IgD-negative memory B cell (primary cell): ENCODE measurements at regions not wholly inside any gene's neighbourhood (a gene's known extent, or its start where the extent isn't known, plus 50 kb on each side); places are given as distances from the start of the nearest gene placed in this dataset.
"Not testable (repeated sequence)": the region's sequence is repeated elsewhere in the genome, so short reads cannot be mapped to it uniquely, and the experiment has no call there.

ENCODE experiments used
- H3K27ac Mint-ChIP-seq, 3 donors: one replicate each; pipeline ENCODE4 v1.8.0; 2020 to 2022; ENCODE audit warnings: mild to moderate bottlenecking in 3 of 3, mixed read lengths in 3 of 3, moderate library complexity in 1 of 3
- H3K27me3 Mint-ChIP-seq: one replicate; pipeline ENCODE4 v1.8.0; 2021; ENCODE audit warnings: mixed read lengths
- H3K36me3 Mint-ChIP-seq: one replicate; pipeline ENCODE4 v1.8.0; 2020; ENCODE audit warnings: mild to moderate bottlenecking, mixed read lengths
- H3K4me1 Mint-ChIP-seq, 3 donors: one replicate each; pipeline ENCODE4 v1.8.0; 2020 to 2022; ENCODE audit warnings: mixed read lengths in 3 of 3, mild to moderate bottlenecking in 1 of 3
- H3K4me3 Mint-ChIP-seq, 4 donors: one replicate each; pipeline ENCODE4 v1.8.0; 2020 to 2022; ENCODE audit warnings: mild to moderate bottlenecking in 4 of 4, mixed read lengths in 4 of 4, moderate library complexity in 3 of 4
- H3K9me3 Mint-ChIP-seq, 3 donors: one replicate each; pipeline ENCODE4 v1.8.0; 2020 to 2021; ENCODE audit warnings: mixed read lengths in 3 of 3, mild to moderate bottlenecking in 1 of 3

GRCh38 chr21:36207577-36208320 is 51.1 kb downstream of the DOP1B start:
- Mint-ChIP-seq H3K9me3 (no peaks in the 10 kb centered on the region), H3K36me3 (peaks cover 9% of the 10 kb centered on the region), H3K27me3 (no peaks in the 10 kb centered on the region), H3K27ac (peak overlapping the region in 1 of 3 donors; percentile 95), H3K4me3 (no peak overlapping the region), H3K4me1 (peaks cover 0 to 10% (median 4%) of the 10 kb centered on the region in 3 donors)

- H3K27me3 Mint-ChIP-seq = no peaks in the 10 kb centered on the region
- H3K27ac Mint-ChIP-seq = no peak overlapping the region
- H3K9me3 Mint-ChIP-seq = no peaks in the 10 kb centered on the region
- H3K4me1 Mint-ChIP-seq = peaks cover 0 to 6% (median 4%) of the 10 kb centered on the region in 3 donors
- H3K4me3 Mint-ChIP-seq = peak overlapping the region in 1 of 4 donors; percentile 6
- H3K36me3 Mint-ChIP-seq = peaks cover 6% of the 10 kb centered on the region
Measured at GRCh38 chr21:36208326-36209013, 51.8 kb downstream of the DOP1B start.

DNA sequence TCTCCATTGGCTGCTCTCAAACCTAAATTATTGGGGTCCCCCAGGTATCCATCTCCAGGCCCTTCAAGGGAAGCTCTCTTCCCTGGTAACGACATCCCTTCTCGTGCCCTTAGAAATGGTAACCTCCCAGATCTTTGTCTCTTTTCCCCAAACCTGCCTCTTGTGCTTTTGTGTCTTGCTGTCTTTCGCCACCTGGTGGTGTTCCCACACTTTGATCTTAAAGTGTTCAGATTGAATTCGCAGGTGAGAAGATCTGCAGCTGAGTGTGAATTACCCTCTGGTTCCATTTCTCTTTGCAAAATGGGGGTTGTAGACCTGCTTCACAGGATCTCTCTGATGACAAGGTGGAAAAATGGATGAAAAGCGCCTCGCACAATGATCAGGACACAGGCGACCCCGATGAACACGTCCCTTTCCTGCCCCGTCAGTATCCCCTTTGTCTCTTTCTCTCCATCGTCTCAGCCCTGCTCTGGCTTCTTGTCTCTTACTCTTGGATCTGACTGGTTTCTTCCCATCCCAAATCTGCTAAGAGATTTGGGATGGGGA is 53.1 kb downstream of the DOP1B start:
- Mint-ChIP-seq H3K4me3 (no peak overlapping the region), H3K27ac (no peak overlapping the region)

GRCh38 chr21:36210779-36211659 is 54.4 kb downstream of the DOP1B start:
- Mint-ChIP-seq H3K36me3 (peaks cover 3% of the 10 kb centered on the region), H3K27ac (no peak overlapping the region), H3K9me3 (no peaks in the 10 kb centered on the region)

More for the DNA sequence above, 53.1 kb downstream of the DOP1B start:
- peaks cover 6% of the 10 kb centered on the region for H3K36me3 Mint-ChIP-seq
- peaks cover 0 to 6% (median 4%) of the 10 kb centered on the region in 3 donors for H3K4me1 Mint-ChIP-seq
- H3K9me3 Mint-ChIP-seq = no peaks in the 10 kb centered on the region
- H3K27me3 Mint-ChIP-seq = no peaks in the 10 kb centered on the region

GRCh38 chr21:36211660-36212512 is 55.3 kb downstream of the DOP1B start:
- no peak overlapping the region for H3K4me3 Mint-ChIP-seq

More at GRCh38 chr21:36210779-36211659, 54.4 kb downstream of the DOP1B start:
- H3K4me1 Mint-ChIP-seq = peaks cover 0 to 6% (median 2%) of the 10 kb centered on the region in 3 donors
- H3K27me3 Mint-ChIP-seq = no peaks in the 10 kb centered on the region
- no peak overlapping the region for H3K4me3 Mint-ChIP-seq

DNA sequence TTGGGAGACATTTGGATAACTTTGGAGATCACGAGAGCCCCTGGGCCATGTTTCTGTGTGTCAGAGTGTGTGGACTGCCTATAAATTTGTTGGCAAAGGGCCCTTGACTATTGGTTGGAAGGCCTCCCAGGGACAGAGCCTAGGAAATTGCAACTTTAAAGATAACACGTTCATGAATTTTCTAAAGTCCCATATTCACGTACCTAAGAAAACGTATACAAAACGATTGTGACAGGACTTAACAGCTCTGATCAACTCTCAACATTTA is 55.8 kb downstream of the DOP1B start:
- Mint-ChIP-seq H3K27ac (no peak overlapping the region), H3K9me3 (no peaks in the 10 kb centered on the region), H3K4me3 (no peak overlapping the region), H3K27me3 (no peaks in the 10 kb centered on the region), H3K36me3 (peaks cover 3% of the 10 kb centered on the region), H3K4me1 (peaks cover 0 to 6% (median 2%) of the 10 kb centered on the region in 3 donors)

More at GRCh38 chr21:36211660-36212512, 55.3 kb downstream of the DOP1B start:
- H3K4me1 Mint-ChIP-seq = peaks cover 0 to 6% (median 2%) of the 10 kb centered on the region in 3 donors
- H3K36me3 Mint-ChIP-seq = peaks cover 3% of the 10 kb centered on the region
- no peaks in the 10 kb centered on the region for H3K27me3 Mint-ChIP-seq
- H3K9me3 Mint-ChIP-seq = no peaks in the 10 kb centered on the region
- no peak overlapping the region for H3K27ac Mint-ChIP-seq

GRCh38 chr21:36214561-36214960 is 57.9 kb downstream of the DOP1B start:
- Mint-ChIP-seq H3K27me3 (no peaks in the 10 kb centered on the region), H3K9me3 (no peaks in the 10 kb centered on the region), H3K27ac (no peak overlapping the region), H3K36me3 (peaks cover 5% of the 10 kb centered on the region), H3K4me3 (no peak overlapping the region), H3K4me1 (peaks cover 0 to 5% (median under 1%) of the 10 kb centered on the region in 3 donors)

DNA sequence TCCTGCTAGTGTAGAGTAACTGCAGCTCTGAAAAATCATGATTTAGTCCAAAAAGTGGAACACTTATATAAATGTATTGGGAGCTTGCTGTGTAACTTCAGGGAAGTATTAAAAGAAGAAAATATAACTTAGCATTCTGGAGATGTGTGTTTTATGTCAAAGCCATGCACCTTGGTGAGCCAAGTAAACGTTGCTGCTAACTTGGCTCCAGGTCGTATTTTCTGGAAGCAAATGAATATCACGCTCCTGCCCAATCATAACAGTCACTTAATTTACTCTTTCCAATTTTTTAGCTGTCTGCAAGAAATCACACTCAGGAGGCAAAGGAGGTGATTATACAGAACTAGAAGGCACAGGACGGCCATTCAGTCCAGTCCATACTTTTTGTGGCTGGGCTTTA is 61.1 kb downstream of the DOP1B start:
- H3K9me3 Mint-ChIP-seq = no peaks in the 10 kb centered on the region
- peaks cover 4% of the 10 kb centered on the region for H3K36me3 Mint-ChIP-seq
- no peak overlapping the region for H3K4me3 Mint-ChIP-seq
- H3K27me3 Mint-ChIP-seq = no peaks in the 10 kb centered on the region
- no peak overlapping the region for H3K27ac Mint-ChIP-seq
- peaks cover 0 to 3% (median 0%) of the 10 kb centered on the region in 3 donors for H3K4me1 Mint-ChIP-seq

DNA sequence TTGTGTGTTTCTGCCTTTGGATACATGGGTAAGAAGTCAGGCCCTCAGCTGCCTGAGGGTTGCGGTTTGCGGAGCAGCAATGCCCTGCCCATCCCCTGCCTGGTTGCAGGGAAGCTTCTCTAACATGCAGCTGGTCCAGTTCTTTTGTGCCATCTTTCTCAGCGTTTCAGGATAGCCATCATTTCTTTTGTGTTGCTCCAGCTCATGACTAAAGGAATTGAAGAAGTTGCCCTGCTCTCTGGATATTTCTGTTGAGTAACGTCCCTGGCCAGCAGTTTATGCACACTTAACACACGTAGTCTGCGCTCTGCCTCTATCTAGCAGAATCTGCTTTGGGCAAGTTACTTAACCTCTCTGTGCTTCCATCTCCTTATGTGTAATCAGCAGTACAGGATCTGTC is 62.1 kb downstream of the DOP1B start:
- H3K36me3 Mint-ChIP-seq = peaks cover 6% of the 10 kb centered on the region
- H3K4me1 Mint-ChIP-seq = peaks cover 0 to 3% (median 0%) of the 10 kb centered on the region in 3 donors
- no peak overlapping the region for H3K27ac Mint-ChIP-seq

DNA sequence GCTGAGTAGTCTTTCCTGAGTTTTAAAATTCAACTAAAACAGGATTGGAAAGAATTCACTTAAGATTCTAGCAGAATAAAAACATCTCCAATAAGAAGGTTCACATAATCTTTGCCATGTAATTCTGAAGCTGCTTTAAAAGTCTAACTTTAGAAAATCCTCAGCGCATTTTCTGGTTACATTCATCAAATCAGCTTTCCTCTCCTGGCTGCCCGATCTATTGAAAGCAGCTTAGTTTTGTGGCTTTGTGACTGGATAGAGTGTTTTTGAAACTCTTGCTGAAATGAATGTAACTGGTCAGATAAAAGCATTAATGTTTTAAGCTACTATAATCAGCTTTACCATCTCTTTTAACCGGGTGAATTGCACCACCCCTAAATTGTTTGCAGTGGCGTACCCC is 66.8 kb downstream of the DOP1B start:
- no peak overlapping the region for H3K4me3 Mint-ChIP-seq
- H3K36me3 Mint-ChIP-seq = peaks cover 9% of the 10 kb centered on the region
- no peak overlapping the region for H3K27ac Mint-ChIP-seq
- no peaks in the 10 kb centered on the region for H3K27me3 Mint-ChIP-seq
- H3K9me3 Mint-ChIP-seq = no peaks in the 10 kb centered on the region
- H3K4me1 Mint-ChIP-seq = peaks cover 0 to 3% (median 0%) of the 10 kb centered on the region in 3 donors

More for the DNA sequence above, 62.1 kb downstream of the DOP1B start:
- Mint-ChIP-seq H3K4me3 (no peak overlapping the region), H3K9me3 (no peaks in the 10 kb centered on the region), H3K27me3 (no peaks in the 10 kb centered on the region)

DNA sequence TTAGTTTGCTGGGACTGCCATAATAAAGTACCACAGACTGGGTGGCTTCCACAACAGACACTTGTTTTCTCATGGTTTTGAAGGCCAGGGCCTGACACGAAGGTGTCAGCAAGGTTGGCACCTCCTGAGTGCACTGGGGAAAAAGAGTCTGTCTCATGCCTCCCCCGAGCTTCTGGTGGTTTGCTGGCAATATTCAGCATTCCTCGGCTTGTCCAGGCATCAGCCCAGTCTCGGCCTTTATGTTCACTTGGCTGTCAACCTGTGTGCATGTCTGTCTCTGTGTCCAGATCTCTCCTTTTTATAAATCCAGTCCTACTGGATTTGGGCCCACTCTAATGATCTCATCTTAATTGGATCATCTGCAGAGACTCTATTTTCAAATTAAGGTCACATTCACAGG is 72.6 kb downstream of the DOP1B start:
- H3K27ac Mint-ChIP-seq = peak overlapping the region in 1 of 3 donors; percentile 32
- peaks cover 13% of the 10 kb centered on the region for H3K36me3 Mint-ChIP-seq
- H3K4me3 Mint-ChIP-seq = no peak overlapping the region
- no peaks in the 10 kb centered on the region for H3K9me3 Mint-ChIP-seq
- H3K27me3 Mint-ChIP-seq = no peaks in the 10 kb centered on the region
- peaks cover 3 to 5% (median 4%) of the 10 kb centered on the region in 3 donors for H3K4me1 Mint-ChIP-seq

- H3K36me3 Mint-ChIP-seq = not testable (repeated sequence)
Measured at GRCh38 chr21:36231444-36231843, 74.8 kb downstream of the DOP1B start.

GRCh38 chr21:36232641-36233040 is 76.0 kb downstream of the DOP1B start:
- H3K9me3 Mint-ChIP-seq = no peaks in the 10 kb centered on the region
- no peak overlapping the region for H3K27ac Mint-ChIP-seq
- peaks cover 15 to 27% (median 21%) of the 10 kb centered on the region in 3 donors for H3K4me1 Mint-ChIP-seq
- no peak overlapping the region for H3K4me3 Mint-ChIP-seq
- peaks cover 8% of the 10 kb centered on the region for H3K36me3 Mint-ChIP-seq
- H3K27me3 Mint-ChIP-seq = no peaks in the 10 kb centered on the region

More at GRCh38 chr21:36231444-36231843, 74.8 kb downstream of the DOP1B start:
- H3K9me3 Mint-ChIP-seq, H3K27me3 Mint-ChIP-seq, H3K27ac Mint-ChIP-seq: not testable (repeated sequence)
- H3K4me3 Mint-ChIP-seq = peak overlapping the region in 1 of 4 donors; percentile 39
- peaks cover 15 to 24% (median 20%) of the 10 kb centered on the region in 3 donors for H3K4me1 Mint-ChIP-seq

DNA sequence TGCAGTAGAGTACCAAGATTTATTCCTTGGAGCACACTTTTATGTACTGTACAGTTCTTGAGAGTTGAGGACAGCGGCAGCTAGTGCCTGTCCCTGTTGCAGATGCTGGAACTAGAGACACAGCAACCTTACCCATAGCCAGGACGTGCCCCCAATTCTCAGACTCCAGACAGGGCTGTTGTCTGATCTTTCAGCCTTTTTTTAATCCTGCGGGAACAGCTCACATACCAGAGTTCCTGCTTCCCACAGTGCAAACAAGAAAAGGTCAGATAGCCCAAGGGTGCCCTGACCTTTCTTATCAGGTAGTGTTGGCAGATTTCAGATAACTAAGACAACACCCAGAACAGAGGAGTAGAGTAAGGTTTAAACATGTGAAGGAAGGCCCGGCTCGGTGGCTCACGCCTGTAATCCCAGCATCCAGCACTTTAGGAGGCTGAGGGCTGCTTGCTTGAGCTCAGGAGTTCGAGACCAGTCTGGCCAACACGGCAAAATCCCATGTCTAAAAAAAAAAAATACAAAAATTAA is 78.5 kb downstream of the DOP1B start:
- Mint-ChIP-seq H3K27me3 (no peaks in the 10 kb centered on the region), H3K27ac (peak overlapping the region in 1 of 3 donors; percentile 78), H3K4me3 (peak overlapping the region in 1 of 4 donors; percentile 86), H3K36me3 (peaks cover 7% of the 10 kb centered on the region), H3K9me3 (no peaks in the 10 kb centered on the region), H3K4me1 (peaks cover 15 to 27% (median 21%) of the 10 kb centered on the region in 3 donors)
